ENCODE measurements at regions not wholly inside any gene's neighbourhood (a gene's known extent, or its start where the extent isn't known, plus 50 kb on each side); places are given as distances from the start of the nearest gene placed in this dataset.

GRCh38 chr4:158006990-158007389 lies 165.8 kb downstream of the GASK1B start:
- no peak for DNase-seq

DNA sequence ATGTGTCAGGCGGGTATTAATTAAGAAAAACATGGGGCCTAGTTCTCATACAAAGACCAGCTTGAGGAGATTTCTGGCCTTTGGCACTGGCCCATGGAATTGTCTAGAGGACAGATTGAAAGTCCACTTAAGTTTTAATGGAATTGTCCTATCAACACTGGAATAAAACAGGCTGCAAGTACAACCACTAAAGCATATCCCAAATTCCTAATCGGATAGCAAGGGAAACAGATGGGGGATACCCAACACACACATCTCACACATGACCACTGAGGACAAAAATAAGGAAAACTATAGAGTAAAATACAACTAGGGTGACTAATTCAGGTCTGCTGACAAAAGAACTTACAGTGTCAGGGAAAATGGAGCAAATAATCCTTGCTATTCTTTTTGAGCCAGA lies 167.8 kb downstream of the GASK1B start:
- no peak for DNase-seq

DNA sequence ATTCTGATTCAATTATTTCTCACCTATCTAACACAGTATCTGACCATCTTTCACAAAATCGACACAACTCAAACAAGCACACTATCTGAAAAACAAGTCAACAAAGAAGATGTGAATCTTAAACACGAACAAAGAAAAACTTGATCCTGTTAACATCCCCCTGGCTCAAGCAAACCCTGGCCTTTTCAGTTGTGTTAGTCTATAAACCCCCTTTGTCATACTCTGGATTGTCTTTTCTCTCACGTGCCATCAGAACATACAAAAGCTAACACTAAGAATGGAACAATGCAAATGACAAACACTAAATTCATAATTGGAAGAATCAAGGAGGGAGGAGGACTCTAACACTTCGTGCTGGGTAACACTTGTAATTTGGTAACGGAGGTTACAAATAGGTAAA lies 168.7 kb downstream of the GASK1B start:
- DNase-seq, result no peak

DNA sequence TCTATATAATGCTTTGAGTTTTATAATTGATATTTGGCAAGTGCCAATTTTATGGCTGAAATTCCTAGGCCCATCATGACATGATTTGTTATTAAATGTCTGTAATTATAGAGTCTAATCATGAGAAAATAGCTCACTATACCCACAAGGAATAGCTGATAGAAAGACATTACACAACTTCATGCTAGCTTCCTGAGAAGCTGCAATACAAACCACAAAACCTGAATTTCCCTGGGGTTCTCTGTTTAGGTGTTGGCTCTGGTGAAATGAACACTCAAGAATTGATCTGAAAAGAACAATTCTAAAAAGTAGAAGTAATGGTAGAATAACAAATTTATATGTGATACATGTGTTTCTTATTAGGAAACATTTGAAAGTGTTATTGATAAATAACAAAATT lies 169.6 kb downstream of the GASK1B start:
- DNase-seq, result no peak

DNA sequence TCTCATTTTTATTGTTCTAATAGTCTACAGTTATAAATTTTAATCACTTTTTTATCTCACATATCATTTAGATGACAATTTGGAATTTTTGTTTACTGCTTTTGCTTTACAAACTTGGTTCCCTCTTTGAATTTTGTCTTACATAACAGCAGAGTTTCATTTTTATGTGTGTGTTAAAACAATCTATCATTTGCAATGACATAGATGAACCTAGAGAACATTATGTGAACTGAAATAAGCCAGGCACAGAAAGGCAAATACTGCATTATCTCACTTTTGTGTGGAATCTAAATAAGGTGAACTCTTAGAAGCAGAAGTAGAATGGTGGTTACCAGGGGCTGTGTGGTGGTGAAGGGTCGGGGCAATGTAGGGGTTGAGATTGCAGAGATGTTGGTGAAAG lies 170.7 kb downstream of the GASK1B start:
- DNase-seq, result no peak

DNA sequence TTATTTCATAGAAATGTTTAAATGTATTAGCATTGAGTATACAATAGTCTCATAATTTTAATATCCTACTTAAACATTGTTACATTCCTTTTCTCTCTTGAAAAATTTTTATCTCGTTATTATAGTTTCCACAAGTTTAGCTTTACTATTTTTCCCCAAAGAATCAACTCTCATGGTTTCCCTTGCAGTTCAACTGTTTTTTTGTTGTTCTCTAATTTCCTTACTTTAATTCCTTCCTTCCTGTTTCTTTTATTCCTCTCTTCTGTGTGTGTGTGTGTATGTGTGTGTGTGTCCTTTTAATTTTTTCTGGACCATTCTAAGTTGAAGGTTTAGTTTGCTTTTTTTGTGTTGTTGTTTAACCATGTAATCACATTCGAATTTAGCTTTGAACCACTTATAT lies 171.1 kb downstream of the GASK1B start:
- no peak for DNase-seq

DNA sequence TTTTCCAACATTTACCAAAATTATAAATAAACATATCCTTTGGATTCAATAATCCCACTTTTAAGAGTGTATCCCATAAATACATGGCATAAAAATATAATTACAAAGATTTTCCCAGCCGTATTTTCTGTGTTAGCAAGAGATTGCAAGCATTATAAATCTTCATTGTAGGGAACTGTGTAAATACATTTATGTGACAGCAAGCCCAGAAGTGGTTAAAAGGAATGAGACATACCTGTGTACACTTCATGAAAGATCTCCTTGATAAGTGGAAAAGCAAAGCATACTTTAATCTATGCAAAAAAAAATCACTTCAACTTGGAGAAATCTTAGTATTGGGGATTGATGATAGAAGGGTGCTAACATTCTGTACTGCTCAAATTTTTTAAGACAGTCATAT lies 173.1 kb downstream of the GASK1B start:
- no peak for DNase-seq

- DNase-seq, result no peak
These were observed 175.5 kb downstream of the GASK1B start for GRCh38 chr4:157997296-157997695.

DNA sequence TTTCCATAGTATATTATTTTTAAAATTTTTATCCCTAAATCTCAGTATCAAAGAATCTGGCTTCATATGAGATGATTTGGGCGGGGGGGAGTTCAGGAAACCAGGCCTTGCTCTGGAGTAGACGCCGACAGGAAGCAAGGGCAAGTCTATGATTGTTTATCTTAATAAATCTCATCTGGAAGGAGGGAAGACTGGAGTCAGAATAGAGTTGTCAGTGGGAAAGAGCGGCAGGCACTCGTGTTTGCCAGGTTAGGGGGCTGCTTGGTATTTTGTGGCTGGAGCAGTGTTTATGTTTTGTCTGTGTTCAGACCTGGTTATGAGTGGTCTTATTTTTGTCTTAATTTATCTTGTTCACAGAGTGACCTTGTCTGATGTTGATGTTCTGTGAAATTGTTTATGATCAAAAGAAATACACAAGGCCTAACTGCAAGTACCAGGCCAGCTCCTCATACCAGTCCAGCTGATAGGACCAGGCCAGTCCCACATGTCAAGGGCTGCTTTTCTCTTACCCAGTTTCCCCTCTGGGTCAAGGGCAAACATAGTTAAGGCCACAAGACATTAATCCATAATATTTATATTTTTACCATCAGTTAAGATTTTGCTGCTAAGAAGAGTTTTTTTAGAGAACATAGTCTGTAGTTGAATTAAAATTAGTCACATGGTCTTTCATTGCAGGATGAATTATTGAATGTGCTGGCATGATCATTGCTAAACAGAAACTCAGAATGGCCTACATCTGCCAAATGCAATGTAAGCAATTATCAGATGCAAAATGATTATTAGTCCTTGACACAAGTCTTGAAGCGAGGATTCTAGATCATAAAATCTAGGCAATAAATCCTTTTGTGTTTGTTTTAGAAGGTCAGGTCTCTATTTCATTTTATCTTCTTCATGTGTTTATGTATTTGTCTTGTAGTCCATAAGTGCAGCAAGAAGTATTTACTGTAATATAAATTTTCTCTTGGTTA lies 176.5 kb downstream of the GASK1B start:
- DNase-seq, result no peak

DNA sequence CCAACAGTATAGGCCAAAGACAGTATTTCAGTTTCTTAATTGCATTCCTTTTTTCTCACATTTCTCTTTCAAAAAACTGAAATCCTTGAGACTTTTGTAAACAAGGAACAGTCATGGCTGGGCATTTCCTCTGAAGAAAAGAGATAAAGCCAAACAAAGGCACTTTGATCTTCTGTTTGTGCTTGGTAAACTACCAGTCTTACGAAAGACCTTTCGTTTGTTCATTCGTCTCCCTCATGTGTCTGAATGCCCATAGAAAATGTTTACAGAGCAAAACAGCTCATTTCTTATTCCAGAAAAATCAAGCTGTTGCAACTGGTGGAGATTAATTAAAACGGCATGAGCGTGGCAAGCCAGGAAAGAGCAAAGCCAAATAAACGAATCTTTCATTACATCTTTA lies 178.0 kb downstream of the GASK1B start:
- DNase-seq, result no peak

DNA sequence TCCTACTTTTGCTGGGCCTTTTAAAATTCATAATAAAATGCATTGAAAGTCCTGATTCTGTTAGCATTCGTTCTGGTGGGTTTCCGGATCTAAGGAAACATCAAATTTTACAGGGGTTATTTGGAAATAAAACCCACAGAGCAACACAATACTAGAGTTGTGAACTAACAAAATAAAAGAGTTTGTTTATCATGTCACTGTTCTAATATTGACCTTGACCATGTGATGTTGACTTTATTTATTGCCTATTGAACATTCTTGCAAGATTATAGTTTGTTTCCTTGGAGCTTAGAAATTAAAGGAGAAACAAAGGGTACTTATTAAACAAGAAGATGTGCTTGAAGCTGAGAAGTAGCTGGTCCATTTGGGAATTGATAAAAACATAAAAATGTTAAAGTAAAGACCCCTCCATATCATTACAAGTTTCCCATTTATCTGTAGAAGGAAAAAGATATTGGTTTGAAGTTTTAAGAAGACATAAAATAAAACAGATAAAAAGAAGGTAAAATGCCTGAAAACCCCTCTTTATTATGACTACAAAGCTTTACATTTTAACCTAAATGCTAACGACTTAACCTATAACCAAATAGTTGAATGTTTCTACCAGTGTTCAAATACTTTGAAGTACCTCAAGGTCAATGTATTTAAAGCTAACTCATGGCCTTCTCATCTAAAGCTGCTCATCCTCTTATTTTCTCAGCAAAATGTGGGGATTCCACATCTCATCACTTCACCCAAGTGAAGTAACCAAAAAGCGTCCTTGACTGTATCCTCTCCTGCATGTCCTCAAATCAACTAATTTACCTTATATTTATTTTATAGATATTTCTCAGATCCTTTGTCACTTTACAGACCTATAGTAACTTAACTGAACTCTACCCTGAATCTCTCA lies 179.6 kb downstream of the GASK1B start:
- no peak for DNase-seq

- DNase-seq, result peak; percentile 34
These were observed 180.7 kb downstream of the GASK1B start for GRCh38 chr4:157992038-157992705.

- DNase-seq, result no peak
These were observed 184.2 kb downstream of the GASK1B start for GRCh38 chr4:157988641-157989040.

GRCh38 chr4:157984285-157984911 lies 188.4 kb downstream of the GASK1B start:
- no peak for DNase-seq

DNA sequence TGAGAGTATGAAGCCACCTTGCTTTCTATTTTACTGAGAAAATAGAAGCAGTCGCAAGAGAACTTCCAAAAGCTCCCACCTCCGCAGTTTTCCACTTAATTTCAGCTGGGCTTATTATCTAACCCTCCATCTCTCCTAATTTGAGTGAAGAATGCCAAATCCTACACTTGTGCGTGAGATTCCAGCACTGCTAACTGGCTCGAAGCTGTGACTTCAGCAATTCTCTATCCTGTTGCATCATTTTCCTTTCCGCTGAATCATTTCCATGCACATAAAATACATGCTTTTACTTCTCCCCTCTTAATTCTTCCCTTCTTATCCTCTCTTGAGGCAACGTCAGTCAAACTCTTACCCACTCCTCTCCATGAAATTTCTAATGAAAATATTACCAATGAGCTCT lies 189.5 kb downstream of the GASK1B start:
- no peak for DNase-seq

DNA sequence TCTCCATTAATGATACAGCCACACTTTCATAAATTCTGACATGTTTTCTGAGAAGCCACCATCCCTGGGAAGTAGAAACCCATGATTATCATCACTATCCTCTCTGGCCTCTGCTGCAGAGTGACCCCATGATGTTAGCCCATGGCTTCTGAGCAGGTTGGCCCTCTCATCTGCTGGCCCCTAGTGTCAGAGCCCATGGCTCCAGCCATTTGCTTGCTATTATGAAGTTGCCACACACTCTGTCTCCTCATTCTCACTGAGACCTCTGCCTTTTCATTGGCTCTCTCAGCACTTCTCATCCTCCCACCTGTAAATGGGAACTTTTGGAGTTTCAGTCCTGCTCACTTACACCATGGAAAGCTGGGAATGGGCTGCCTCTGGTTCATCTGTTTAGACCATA lies 192.7 kb downstream of the GASK1B start:
- DNase-seq, result no peak

- DNase-seq, result peak; percentile 10
These were observed 194.0 kb downstream of the GASK1B start for GRCh38 chr4:157978680-157979361.

DNA sequence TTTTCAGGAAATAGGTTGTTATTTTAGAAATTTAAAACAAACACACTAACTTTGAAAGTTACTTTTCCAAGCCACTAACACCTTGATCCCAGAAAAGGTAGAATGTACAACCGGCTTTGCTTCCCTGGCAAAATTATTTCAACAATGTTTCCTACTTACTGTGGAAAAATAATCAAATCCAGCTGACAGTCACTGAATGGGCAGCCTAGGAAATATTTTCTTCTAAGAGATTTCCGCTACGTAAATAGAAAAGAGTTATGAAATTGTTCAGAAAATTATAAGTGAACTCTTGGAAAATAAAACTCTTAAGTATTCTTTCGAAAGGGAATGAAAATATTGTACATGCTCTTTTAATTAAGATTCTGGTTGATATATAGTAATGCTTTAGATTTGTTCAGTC lies 195.7 kb downstream of the GASK1B start:
- DNase-seq, result no peak

GRCh38 chr4:157973297-157973696 lies 199.5 kb downstream of the GASK1B start:
- DNase-seq, result no peak

DNA sequence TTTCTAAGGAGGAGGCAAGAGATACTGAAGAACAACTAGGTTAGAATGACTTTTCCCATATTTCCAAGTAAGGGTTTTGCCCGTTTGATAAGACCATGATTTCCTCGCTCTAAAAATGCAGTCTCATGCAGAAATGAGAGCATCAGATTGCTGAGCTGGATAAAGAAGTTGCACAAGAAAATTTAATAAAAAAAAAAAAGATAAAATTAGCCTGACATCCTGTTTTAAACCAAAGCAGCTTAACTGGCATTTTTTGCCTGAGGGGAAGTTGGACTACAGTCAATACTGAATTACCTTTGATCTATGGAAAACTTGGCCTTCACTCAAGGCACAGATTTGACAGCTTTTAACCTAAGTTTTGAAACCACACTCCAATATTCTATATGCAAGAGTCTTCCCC lies 208.4 kb downstream of the GASK1B start:
- peak; percentile 33 for DNase-seq

DNA sequence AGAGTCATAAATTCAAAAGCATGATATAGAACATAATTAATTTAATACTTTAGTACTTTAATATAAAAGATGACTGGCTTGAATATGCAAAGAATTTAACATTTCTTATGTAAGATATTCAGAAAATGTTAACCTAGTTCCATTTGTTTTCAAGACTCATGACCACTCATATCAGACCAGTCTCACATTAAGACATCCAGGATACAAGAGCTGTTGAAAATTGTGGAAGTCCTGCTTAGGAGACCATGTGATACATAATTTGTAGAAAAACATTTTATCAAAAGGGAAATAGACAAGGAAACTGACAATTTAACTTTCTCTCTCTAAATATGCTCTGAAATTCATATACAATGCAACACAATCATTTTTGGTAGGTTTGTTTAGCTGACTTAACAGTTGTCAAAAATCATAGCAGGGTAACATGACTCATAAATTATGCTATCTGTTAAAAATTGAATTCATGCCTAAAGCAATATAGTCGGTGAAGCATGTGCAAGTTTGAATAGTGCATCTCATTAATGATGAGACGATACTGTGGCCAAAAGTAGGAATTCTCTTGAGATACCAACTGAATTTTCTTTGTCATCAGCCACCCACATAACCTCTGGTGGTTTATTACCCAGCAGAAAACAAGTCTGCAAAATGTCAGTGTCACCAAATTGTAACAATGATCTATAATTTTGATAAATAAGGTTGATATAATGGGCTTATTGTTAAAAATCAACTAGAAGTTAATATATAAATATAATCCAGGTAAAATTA lies 211.4 kb downstream of the GASK1B start:
- peak; percentile 31 for DNase-seq

Measured in NCI-H226 (cell line).